GM19043 (cell line): ENCODE measurements at regions not wholly inside any gene's neighbourhood (a gene's known extent, or its start where the extent isn't known, plus 50 kb on each side); places are given as distances from the start of the nearest gene placed in this dataset.

Experiments
- ATAC-seq: cut with Tn5 transposase; IDR thresholded peaks from one replicate; pipeline ENCODE4 v1.9.1; 2021; ENCODE audit warnings: low read depth; ENCODE audit not compliant: unreplicated experiment

DNA sequence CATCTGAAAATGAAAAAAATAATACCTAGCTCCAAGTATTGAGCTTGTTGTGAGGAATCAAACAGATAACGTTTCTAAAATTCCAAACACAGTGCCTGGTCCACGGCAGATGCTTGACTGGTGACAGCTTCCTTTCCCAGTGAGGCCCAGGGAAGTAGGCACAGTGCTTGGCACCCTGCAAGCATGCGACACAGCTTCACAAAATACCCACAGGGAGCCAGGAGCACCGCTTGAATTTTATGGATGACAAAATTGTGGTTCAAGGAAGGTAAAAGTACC lies 205.1 kb upstream of the TNP1 start:
- ATAC-seq: no peak

DNA sequence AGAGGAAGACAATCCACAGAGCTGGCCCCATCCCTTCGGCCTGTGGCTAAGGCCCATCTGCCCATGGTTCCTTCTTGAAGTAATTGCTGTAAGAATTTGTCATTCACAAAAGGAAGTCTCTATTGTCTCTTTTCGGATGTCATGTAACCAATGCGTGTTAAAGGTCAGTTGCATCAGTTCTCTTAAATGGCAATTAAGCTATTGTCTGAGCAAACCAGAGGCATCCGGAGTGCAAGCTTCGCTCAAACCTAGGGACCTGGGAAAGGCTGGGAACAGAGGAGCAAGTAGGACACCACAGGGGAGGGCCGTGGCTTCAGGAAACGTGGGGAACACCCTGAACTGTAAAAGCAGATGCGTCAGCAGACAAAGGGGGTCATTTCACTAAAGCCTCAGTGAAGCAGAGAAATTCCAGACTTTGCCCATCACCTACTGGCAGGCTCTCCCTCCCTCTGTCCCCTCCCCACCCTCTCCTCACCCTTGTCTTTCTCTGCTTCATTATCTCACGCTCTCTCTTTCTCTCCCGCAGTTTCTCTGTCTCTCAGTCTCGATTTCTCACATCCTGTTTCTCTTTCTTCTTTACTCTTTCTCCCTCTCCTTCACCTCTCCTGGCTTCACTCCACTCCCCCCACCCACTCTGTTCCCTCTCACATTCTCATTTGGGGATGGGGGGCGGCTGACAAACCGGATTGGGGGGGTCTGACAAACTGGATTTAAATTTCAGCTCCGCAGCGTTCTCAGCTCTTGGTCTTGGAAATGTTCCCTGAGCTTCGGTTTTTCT lies 204.6 kb upstream of the TNP1 start:
- ATAC-seq: no peak

DNA sequence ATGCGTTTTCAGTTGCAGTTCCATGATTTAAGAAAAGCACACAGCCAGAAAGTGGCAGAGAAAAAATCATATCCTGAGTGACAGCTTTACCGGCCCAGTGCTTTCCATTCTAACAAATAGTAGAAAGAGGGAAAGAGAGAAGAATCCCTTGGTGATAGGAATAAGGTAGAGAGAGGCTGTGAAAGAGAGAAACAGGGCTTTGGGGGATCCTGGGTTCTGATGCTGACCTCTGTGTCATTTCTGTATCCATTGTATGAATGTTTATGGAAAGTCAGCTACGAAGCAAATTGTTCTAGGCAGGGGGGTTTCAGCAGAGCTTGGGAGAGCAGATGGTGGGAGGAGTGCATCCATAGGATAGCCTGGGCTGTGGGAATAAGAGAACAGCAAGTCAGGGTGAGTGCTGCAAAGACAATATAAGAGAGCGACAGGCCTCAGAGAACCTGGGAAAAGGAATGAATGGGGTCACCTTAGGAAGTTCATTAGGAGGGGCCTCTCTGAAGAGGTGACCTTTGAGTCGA lies 203.4 kb upstream of the TNP1 start:
- ATAC-seq: no peak

DNA sequence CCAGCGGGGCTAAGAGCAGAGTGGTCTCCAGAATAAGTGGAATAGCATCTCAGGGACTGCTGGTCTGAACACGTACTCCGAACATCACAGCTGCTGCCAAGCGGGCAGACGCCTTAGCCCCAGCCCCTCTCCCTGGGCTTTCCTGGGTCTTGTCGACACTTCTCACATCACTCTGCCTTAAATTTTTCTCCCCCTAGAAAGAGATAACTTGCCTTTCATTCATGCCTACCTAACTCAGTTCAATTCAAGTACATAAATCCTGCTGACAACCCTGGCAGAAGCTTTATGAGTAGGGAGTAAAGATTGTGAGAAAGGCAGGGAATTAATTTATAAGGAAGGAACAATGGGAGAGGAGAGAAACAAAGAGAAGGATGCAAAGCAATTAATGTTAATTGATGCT lies 202.9 kb upstream of the TNP1 start:
- no peak for ATAC-seq

DNA sequence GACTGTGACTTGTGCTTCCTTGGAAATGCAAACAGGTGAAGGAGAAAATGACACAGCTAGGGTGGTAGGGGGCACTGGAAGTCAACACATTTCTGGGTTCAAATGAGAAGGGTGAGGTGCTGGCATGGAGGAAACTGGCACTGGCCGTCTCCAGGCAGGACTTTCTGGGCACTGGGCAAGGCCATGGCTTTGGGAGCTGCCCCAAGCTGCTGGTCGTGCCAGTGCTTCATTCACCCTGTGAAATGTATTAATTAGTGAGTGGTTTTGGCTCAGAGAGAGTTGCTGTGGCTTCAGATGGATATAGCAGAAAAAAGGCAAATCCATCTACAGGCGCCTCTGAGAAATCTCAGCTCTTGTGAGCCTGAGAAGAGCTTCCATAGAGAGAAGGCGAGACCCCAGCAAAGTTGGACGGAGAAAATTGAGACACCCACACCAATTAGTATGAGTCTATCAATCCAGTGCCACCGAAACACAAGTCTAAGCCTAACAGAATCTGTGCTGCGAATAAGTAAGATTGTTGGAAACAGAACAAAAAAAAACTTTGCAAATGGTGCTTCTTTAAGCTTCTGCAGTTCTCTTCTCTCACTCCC lies 202.1 kb upstream of the TNP1 start:
- ATAC-seq: no peak

DNA sequence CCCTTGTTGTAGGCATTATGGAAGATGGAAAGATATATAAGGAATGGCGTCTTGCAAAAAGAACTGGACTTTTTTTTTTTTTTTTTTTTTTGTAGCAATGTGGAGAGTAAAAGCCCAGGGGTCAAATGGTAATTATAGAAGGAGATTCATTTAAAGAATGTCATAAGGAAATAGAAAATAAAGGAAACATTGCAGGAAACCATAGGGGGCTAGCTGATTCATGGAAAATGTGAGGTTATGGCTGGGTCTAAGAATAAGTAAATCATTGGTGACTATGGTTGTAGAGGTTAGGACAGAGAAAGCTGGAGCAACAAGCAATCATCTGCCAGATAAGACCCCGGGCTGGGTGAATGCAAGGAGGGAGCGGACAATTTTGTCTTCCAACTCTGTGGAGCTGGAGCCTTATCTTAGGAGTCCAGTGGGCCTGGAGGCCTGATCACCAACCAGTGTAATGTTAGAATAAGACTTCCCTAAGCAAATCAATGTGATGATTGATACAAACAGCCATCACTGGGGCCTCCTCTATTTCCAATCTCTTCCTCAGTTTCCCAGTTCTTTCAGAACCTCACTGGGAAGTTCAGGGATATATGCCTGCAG lies 201.2 kb upstream of the TNP1 start:
- no peak for ATAC-seq

DNA sequence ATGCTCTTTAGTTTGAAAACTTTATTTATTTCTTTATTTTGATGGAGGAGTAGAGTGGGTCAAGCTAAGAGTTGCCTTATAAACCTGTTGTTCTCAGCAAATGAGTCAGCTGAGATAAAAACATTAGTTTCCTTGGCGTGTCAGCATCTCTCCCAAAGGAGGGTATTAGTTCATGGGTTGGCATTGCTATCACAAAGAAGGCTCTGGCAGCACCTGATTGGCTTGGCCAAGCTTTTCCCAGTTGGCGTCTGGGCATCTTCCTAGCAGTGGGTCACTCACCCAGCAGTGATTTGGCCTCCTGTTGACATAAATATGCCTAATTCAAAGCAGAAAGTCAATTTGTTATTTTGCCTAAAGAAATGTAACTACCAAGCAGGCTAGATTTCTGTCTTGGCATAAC lies 200.7 kb upstream of the TNP1 start:
- no peak for ATAC-seq

DNA sequence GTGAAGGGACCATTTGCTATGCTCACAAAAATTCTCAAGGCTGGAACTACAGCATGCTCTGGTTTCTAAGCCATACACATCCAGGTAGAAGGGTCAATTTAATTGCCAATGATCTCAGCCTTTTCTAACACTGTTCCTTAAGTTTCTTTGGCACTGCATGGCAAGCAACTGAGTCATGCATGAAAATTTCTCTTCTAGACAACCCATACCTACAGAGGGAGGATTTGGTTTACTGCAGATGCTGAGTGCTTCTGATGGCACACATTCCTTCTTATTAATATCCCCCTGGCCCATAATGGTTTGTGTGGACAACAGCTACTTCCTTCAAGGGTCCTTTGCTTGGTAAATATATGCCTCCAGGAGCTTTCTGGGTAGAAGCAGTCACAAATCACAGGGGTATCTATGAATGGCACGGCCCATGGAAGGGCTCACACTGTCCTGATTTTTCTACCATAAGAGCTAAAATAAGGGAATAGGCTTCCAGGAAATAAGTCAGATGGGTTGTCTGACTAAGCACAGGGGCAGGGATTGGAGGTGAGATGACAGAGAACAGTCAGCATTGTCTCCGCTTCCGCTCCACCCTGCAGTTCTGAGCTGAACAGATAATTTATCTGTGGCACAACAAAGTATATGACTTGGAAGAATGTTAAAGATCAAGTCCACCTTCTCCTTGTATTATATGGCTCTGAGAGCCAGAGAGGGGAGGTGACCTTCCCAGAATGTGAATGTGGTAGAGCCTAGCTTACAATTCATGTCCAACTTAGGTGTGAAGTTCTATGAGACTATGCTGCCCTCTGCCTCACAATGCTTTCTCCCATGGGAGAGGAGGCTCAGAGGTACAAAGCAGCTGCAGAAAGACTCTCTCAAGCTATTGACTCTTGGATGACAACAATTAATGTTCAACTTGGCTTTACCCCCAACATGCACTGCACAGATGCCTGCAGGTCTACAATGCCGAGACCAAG lies 199.2 kb upstream of the TNP1 start:
- ATAC-seq: no peak

DNA sequence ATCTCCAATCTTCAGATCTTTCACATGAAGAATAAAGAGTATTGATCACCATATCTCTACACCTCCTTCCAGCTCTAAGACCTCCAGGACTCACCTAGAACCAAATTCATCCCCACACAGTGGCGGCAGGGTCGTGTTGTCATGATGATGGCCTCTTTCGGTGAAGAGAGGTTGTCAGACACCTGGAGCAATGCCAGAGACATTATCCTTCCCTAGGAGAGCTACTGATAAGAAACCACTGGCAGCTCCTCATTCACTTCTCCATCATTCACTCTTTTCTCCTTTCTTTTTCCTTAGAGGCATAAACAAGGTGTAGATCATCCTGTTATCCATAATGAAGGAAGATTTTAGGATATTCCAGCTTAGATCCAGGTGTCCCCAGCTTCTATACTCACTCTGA lies 197.9 kb upstream of the TNP1 start:
- no peak for ATAC-seq

DNA sequence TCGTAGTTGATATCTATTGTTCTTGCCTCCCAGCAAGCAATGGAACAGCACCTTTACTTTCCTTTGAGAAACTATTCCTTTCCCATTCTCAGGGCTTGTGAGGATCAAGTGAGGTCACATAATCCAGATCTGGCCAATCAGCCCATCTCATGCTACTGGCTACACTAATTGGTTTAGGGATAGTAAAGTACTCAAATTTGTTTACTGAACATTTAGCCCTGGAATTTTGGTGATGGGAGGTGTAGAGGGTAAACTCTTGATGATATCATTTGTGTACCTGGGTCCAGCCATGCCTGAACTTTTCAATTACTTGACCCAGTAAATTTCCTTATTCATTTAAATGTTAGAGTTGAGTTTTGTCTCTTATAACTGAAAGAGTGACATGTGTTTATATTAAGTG lies 195.8 kb upstream of the TNP1 start:
- ATAC-seq: no peak

DNA sequence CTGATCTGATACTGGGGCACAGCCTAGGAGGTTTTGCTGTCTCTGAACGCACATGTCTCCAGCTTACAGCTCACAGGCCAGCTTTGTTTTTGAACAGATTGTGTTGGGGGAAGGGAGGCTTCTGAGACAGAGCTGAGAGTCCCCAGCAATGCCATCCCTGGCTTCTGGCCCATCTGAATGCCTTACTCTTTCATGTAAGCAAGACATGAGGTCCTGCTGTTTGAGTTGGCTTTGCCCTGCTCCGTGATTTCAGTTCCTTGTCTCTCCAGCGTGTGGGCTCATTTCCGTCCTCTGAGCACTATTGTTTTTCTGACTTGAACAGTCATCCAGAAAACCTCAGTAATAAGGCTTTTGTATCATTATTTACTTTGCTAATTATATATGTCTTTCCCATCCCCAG lies 194.9 kb upstream of the TNP1 start:
- no peak for ATAC-seq

DNA sequence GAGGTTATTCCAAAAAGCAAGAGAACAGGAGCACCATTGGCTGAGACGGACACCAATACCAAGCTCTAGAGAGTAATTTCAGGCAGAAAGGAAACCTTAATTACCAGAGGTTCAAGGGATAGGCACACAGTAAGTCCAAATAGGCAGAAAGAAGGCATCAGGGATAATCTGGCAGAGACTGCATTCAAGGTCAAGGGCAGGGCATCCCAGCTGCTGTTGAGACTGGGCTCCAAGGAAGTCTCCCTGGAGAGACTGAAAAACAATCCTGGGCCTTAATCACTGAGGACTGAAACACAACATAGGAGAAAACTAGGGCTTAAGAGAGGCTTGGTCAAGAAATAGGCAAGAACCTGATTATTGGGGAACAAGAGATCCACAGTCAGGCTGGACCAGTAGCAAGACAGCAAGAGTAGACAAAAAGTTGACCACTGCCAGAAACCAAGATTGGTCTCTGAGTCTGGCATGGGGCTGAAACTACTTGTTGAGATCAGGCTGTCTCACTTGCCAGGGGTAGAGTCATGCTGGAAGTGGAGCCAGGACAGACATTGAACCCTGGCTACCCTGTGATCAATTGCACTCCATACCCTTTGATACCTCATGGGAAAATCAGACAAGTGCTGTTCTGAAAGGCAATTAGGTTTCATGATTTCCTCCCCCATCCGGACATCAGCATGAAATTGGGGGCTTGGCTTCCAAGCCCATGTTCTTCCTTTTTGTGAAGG lies 193.2 kb upstream of the TNP1 start:
- ATAC-seq: no peak

DNA sequence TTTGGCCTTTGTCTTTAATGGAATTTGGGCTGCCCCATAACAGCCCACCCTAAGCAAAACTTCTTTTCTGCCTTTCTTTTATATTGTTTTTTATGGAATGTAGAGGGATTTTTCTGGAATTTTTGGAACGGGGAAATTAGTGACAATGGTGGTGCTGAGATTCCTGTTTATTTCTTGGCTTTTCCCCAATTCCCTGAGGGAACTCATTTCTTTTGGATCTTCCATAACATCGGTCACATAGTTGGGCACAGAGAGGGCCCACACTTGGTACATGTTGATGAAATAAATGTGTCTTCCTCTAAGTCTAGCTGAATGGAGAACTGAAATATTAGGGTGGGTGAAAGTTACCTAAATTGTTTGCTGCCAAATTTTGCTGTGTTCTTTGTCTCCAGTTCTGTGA lies 191.6 kb upstream of the TNP1 start:
- ATAC-seq: no peak

DNA sequence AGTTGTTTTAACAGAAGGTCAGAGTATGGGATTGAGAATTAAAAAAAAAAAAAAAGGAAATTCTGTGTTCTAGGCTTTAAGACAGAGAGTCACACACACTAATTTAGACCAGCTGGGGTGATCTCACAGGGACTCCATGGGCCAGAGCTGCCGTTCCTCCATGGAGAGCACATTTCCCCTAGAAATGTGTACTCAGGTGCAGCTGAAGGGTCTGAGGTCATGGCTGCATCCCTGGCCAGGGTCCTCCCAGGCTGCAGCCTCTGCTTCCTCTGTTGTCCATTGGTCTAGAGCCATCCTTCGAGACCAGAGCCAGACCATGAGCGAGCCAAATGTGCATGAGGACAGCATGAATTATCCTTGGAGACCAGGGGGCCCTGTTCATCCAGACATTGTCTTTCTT lies 190.1 kb upstream of the TNP1 start:
- ATAC-seq: no peak

DNA sequence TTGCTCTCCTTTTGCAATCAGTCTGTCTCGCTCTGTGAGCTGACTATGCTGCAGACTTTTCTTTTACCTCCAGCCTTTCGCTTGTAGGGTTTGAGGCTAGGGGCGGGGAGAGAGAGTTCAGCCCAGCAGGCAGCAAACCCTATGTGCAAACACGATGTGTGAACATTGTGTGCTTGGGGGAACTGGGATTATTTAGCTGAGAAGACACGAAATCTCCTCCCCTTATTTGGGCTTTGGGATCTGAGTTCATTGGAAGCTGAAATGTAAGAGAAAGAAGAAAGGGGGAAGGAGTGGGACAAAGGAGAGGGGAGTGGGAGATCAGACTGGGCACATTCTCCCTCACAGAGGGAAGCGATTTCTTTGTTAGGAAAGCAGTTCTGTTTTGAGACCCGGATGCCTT lies 189.6 kb upstream of the TNP1 start:
- no peak for ATAC-seq

DNA sequence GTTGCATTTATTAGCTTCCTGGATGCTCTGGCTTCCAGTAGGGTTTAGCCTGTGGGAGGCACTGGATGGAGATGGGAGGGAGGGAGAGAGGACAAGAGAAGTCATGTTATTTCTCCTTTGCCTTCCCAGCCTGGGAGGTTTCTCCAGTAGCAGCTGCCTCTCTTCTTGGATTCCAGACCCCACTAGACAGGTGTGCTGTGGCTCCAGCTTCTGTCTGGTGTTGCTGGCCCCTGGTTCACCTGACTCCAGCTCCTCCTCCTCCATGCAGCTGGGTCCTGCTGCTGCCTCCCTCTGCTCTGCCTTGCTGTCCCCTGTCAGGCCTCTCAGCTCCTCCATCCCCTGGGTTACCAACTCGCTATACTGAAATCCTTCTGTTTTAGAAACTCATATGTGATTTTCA lies 188.9 kb upstream of the TNP1 start:
- ATAC-seq: no peak

DNA sequence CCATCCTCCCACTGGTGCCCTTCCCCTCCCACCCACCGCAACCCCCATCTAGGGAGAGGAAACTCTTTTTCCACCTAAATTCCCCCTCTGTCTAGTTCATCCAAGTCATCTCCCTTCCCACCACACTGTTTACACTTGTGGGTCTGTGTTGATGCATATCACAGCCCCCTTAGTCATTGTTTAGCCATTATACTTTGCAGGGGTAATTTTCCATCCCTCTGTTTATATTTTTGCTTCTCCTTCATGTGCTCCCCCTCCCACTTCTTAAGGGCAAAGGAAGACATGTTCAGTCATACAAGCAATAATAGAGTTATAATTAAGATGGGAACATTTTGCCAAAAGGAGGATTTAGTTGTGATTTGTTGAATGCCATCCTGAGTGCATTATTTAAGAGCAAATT lies 187.8 kb upstream of the TNP1 start:
- ATAC-seq: no peak

DNA sequence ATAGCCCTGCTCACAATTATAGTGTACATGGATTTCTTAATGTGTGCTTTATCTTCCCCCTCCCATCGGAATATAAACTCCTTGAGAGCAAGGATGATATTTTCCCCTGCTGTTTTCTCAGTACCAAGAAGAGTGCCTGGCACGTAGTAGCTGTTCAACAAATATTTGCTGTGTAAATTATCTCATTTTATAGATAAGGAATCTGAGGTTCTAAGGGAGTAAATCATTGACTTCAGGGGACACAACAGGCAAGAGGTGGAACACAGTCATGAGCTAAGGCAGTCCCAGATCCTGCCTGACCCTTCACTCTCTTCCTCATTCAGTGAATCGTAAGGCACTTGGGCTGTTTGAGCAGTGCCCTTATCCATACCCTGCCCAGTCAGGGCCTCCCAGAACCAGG lies 187.3 kb upstream of the TNP1 start:
- no peak for ATAC-seq

DNA sequence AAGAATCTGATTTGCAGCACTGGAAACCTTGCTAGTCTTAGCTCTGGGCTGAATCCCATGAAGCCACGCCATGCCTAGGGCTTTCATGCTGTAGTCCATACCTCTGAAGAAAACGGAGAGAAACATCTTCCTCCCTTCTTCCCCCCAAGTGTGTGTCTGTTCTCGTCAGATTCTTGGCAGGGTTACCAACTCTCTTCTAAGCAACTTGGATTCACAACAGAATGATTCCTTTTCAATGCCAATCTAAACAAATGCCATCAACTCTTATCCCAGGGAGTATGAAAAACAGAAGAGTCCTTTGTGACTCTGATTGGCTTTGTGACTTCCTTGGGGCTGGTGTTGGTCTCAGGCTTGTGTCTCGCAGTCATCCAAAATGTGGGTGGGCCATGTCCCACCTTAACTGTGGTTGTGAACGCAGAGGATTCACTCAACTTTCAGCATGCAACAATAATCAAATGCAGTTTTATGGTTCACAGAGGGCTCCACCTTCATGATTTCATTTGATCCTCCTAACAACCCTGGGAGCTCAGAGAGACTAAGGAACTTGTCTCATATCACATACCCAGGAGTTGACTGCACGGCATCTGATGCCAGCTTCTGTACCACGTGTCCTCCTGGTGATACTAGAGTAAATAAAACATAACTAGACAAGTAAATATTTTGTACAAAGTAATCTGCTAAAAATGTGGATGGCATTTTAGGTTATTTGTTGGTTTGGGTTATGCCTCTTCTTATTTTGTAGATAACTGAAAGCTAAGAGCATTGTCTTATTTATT lies 186.0 kb upstream of the TNP1 start:
- no peak for ATAC-seq

DNA sequence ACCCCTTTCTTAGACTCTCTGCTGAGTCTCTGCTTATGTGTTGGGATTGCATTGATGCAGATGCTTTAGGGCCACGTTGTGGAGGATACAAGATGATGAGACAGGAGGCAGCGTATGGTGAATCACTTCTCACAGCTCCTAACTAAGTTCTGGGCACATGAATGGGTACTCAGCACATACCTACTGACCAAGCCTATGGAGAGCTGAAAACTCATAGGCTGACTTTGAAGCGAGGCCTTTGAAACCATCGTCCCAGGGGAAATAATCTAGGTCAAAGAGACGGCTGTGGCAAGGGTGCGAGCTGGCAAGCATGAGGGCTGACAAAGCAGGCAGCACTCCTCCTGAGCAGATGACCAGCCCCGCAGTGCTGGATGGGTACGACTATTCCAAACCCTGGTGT lies 180.2 kb upstream of the TNP1 start:
- no peak for ATAC-seq
